CD4-positive, alpha-beta T cell (primary cell): ENCODE measurements at regions not wholly inside any gene's neighbourhood (a gene's known extent, or its start where the extent isn't known, plus 50 kb on each side); places are given as distances from the start of the nearest gene placed in this dataset.

ENCODE experiments used
- ATAC-seq: fragments of 200-7000 bp; cut with Tn5 transposase; one replicate; pipeline ENCODE4 v1.10.0; 2022; ENCODE audit warnings: mild to moderate bottlenecking; ENCODE audit not compliant: poor library complexity
- CTCF ChIA-PET: fragments of 350-600 bp; sonication (Branson Sonifier 250); formaldehyde crosslinking; loops from one replicate; lab custom pipeline; 2021; ENCODE audit warnings: antibody characterized with exemption, inconsistent platforms; lab: Charles Lee
- POLR2A ChIA-PET: fragments of 350-600 bp; sonication (Branson Sonifier 250); formaldehyde crosslinking; loops from one replicate; lab custom pipeline; 2021; ENCODE audit warnings: antibody characterized with exemption, inconsistent platforms; lab: Charles Lee
- DNase-seq, 14 experiments: peaks; one replicate each; pipeline ENCODE4 v3.0.0-alpha.2; 2013 to 2020; ENCODE audit warnings: mixed read lengths in 2 of 14
- H3K27ac ChIP-seq, 2 donors: one replicate each; pipeline versions ENCODE4 v1.5.1 to v1.7.0; 2013; ENCODE audit warnings: low read length in 2 of 2, low read depth in 1 of 2, mild to moderate bottlenecking in 1 of 2
- H3K27me3 ChIP-seq, 2 experiments: 1 replicate in 1 of 2; 2 replicates in 1 of 2; pipeline versions ENCODE4 v1.6.1 to v1.7.0; 2013; ENCODE audit warnings: low read length in 2 of 2, control low read depth in 1 of 2, mild to moderate bottlenecking in 1 of 2, moderate library complexity in 1 of 2; ENCODE audit not compliant: insufficient read depth in 2 of 2, control insufficient read depth in 1 of 2
- H3K36me3 ChIP-seq: one replicate; pipeline ENCODE4 v1.6.1; 2013; ENCODE audit warnings: low read length, control low read depth; ENCODE audit not compliant: insufficient read depth
- H3K4me1 ChIP-seq: one replicate; pipeline ENCODE4 v1.6.1; 2013; ENCODE audit warnings: low read length, control low read depth; ENCODE audit not compliant: insufficient read depth
- H3K4me3 ChIP-seq: one replicate; pipeline ENCODE4 v1.5.1; 2013; ENCODE audit warnings: mild to moderate bottlenecking, low read length, moderate library complexity
- H3K9me3 ChIP-seq, 2 experiments: 1 replicate in 1 of 2; 2 replicates in 1 of 2; pipeline versions ENCODE4 v1.6.1 to v1.7.0; 2013; ENCODE audit warnings: low read length in 2 of 2, mild to moderate bottlenecking in 2 of 2, control low read depth in 1 of 2, moderate library complexity in 1 of 2; ENCODE audit not compliant: control insufficient read depth in 1 of 2, insufficient read depth in 1 of 2
- H3K27ac Mint-ChIP-seq: one replicate; pipeline ENCODE4 v1.8.0; 2020; ENCODE audit warnings: mixed read lengths
- H3K27me3 Mint-ChIP-seq: one replicate; pipeline ENCODE4 v1.8.0; 2021; ENCODE audit warnings: mixed read lengths
- H3K36me3 Mint-ChIP-seq: one replicate; pipeline ENCODE4 v1.8.0; 2021; ENCODE audit warnings: low read depth, mixed read lengths
- H3K4me1 Mint-ChIP-seq: one replicate; pipeline ENCODE4 v1.8.0; 2021; ENCODE audit warnings: low read depth, mixed read lengths
- H3K4me3 Mint-ChIP-seq: one replicate; pipeline ENCODE4 v1.8.0; 2020; ENCODE audit warnings: mild to moderate bottlenecking, mixed read lengths
- H3K9me3 Mint-ChIP-seq: one replicate; pipeline ENCODE4 v1.8.0; 2020; ENCODE audit warnings: mixed read lengths
- intact Hi-C, 2 experiments: fragments of 100-400 bp; cut with DNase I in 1 of 2; cut with micrococcal nuclease in 1 of 2; formaldehyde crosslinking; loops; one replicate each; pipeline versions ENCODE4 v1.15.1 to v1.9.0; 2023 to 2025; cut with DNase I, micrococcal nuclease
- TF ChIP-seq, protein P1 (sequence below): fragments of 200-600 bp; IDR thresholded peaks from one replicate; pipeline ENCODE4 v1.8.0; 2022; ENCODE audit warnings: antibody characterized with exemption, mild to moderate bottlenecking

DNA sequence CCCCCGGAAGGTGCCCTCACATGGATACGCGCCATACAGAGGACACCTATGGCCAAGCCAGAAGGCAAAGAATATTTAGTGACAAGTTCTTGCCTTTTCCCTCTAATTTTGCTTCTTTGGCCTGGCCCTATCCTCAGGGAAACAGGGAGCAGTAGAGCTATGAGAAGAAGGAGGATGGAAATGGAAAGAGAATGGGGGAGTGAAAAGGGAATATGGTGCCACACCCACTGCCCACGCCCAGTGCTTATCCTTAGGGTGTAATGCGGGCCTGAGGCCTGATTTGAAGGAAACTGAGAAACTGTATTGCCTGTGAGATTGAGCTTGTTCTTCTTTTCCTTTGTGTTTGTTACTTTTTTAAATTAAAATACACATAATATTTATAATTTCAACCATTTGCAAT, 255.1 kb downstream of the HS3ST3A1 start:
- Histone ChIP-seq H3K27ac (no peak overlapping the region), H3K4me1 (no peaks in the 10 kb centered on the region), H3K4me3 (no peak overlapping the region), H3K9me3 (no peaks in the 10 kb centered on the region), H3K36me3 (no peaks in the 10 kb centered on the region), H3K27me3 (no peaks in the 10 kb centered on the region)
- Mint-ChIP-seq H3K9me3 (peaks cover 3% of the 10 kb centered on the region), H3K27ac (no peak overlapping the region), H3K36me3 (no peaks in the 10 kb centered on the region), H3K27me3 (no peaks in the 10 kb centered on the region), H3K4me1 (no peaks in the 10 kb centered on the region), H3K4me3 (no peak overlapping the region)
- no peak for DNase-seq
- no peak for ATAC-seq
- ChIA-PET POLR2A (no interaction called here), CTCF (no interaction called here)
- intact Hi-C loops, result no loop called here
- TF ChIP-seq, protein P1, sequence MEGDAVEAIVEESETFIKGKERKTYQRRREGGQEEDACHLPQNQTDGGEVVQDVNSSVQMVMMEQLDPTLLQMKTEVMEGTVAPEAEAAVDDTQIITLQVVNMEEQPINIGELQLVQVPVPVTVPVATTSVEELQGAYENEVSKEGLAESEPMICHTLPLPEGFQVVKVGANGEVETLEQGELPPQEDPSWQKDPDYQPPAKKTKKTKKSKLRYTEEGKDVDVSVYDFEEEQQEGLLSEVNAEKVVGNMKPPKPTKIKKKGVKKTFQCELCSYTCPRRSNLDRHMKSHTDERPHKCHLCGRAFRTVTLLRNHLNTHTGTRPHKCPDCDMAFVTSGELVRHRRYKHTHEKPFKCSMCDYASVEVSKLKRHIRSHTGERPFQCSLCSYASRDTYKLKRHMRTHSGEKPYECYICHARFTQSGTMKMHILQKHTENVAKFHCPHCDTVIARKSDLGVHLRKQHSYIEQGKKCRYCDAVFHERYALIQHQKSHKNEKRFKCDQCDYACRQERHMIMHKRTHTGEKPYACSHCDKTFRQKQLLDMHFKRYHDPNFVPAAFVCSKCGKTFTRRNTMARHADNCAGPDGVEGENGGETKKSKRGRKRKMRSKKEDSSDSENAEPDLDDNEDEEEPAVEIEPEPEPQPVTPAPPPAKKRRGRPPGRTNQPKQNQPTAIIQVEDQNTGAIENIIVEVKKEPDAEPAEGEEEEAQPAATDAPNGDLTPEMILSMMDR, result no peak

DNA sequence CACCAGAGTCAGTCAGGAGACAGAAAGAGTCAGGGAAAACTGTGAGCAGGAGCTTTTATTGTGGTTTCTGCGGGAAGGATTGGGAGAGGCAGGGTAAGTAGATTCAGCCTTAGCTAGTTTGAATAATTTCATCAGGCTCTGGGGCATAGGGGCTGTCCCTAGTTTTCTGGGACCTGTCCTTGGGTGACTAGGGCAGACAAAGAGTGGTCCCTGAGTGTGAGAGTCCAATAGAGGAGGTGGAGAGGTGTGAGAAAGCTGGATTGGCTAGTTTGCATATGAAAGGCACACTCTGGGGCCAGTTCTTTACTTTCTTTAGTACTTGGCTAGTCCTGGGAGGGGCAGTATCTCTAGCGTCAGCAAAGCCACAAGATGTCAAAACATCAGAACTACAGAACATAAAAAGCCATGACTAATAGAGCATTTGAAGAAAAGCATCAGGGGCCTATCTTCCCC, 255.6 kb downstream of the HS3ST3A1 start:
- Mint-ChIP-seq H3K4me3 (no peak overlapping the region), H3K27ac (no peak overlapping the region), H3K9me3 (peaks cover 3% of the 10 kb centered on the region), H3K36me3 (no peaks in the 10 kb centered on the region), H3K4me1 (no peaks in the 10 kb centered on the region), H3K27me3 (peaks cover under 1% of the 10 kb centered on the region)
- no peak for DNase-seq
- Histone ChIP-seq H3K4me3 (no peak overlapping the region), H3K36me3 (no peaks in the 10 kb centered on the region), H3K27ac (no peak overlapping the region), H3K4me1 (no peaks in the 10 kb centered on the region), H3K27me3 (no peaks in the 10 kb centered on the region), H3K9me3 (no peaks in the 10 kb centered on the region)
- CTCF ChIA-PET, result no interaction called here
- POLR2A ChIA-PET, result no interaction called here
- TF ChIP-seq, protein P1, result no peak
- intact Hi-C loops, result no loop called here
- no peak for ATAC-seq

DNA sequence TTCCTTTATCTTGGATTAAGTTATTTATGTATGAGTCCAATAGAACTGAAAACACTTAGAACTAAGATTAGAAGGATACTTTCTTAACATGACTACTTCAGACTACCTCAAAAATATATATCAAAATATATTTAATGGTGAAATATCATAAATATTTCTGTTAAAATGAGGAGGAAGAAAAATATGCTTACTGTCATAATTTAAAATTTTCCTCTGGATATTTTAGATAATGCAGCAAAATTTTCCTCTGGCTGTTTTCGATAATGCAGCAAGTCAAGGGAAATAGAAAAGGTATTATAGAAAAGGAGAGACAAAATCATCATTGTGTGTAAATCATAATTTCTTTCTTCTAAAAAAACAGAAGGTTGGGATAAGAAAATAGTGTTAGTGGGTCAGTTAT, 263.3 kb downstream of the HS3ST3A1 start:
- no peak overlapping the region for H3K27ac ChIP-seq
- H3K27ac Mint-ChIP-seq, result no peak overlapping the region
- CTCF ChIA-PET, result interaction anchor here (1.1 to 1.4 kb wide), 2 partner anchors 113 to 1588 kb away, joined by 3 to 4 read pairs; no protein-coding TSS in a partner anchor

More for the DNA sequence above, 263.3 kb downstream of the HS3ST3A1 start:
- H3K4me1 Mint-ChIP-seq, result peaks cover 6% of the 10 kb centered on the region
- POLR2A ChIA-PET, result no interaction called here
- H3K27me3 Mint-ChIP-seq, result peaks cover 34% of the 10 kb centered on the region
- DNase-seq (no peak), ATAC-seq (no peak)
- H3K9me3 Mint-ChIP-seq, result no peaks in the 10 kb centered on the region
- Histone ChIP-seq H3K4me3 (no peak overlapping the region), H3K27me3 (peaks cover 6 to 10% of the 10 kb centered on the region in 2 experiments), H3K4me1 (no peaks in the 10 kb centered on the region), H3K9me3 (no peaks in the 10 kb centered on the region), H3K36me3 (no peaks in the 10 kb centered on the region)
- H3K4me3 Mint-ChIP-seq, result no peak overlapping the region
- intact Hi-C loops, result loop anchor here in 1 of 2 experiments (1.0 to 5.0 kb wide), 2 partner anchors 964 to 1588 kb away; partner anchors contain the start of gene HS3ST3B1
- H3K36me3 Mint-ChIP-seq, result no peaks in the 10 kb centered on the region
- TF ChIP-seq, protein P1, result no peak
